Stomach smooth muscle (tissue), 2 donors: ENCODE measurements at regions not wholly inside any gene's neighbourhood (a gene's known extent, or its start where the extent isn't known, plus 50 kb on each side); places are given as distances from the start of the nearest gene placed in this dataset.

Experiments
- H3K27ac ChIP-seq: one replicate; pipeline ENCODE4 v1.7.0; 2013; ENCODE audit warnings: mild to moderate bottlenecking, low read length, inconsistent platforms
- H3K27me3 ChIP-seq, 2 donors: one replicate each; pipeline ENCODE4 v1.7.0; 2013; ENCODE audit warnings: low read length in 2 of 2; ENCODE audit not compliant: insufficient read depth in 2 of 2, control insufficient read depth in 1 of 2
- H3K36me3 ChIP-seq, 2 donors: one replicate each; pipeline ENCODE4 v1.7.0; 2013; ENCODE audit warnings: low read length in 2 of 2; ENCODE audit not compliant: control insufficient read depth in 2 of 2, insufficient read depth in 2 of 2
- H3K4me1 ChIP-seq: one replicate; pipeline ENCODE4 v1.7.0; 2013; ENCODE audit warnings: low read length; ENCODE audit not compliant: control insufficient read depth, insufficient read depth
- H3K4me3 ChIP-seq, 2 donors: one replicate each; pipeline ENCODE4 v1.7.0; 2013; ENCODE audit warnings: low read length in 2 of 2
- H3K9ac ChIP-seq, 2 donors: one replicate each; pipeline ENCODE4 v1.7.0; 2013; ENCODE audit warnings: low read length in 2 of 2, mild to moderate bottlenecking in 1 of 2
- H3K9me3 ChIP-seq, 2 donors: one replicate each; pipeline ENCODE4 v1.7.0; 2013; ENCODE audit warnings: low read length in 2 of 2; ENCODE audit not compliant: control insufficient read depth in 2 of 2
- donor health status: healthy.
- donor health status: Pancreatic carcinoma.

GRCh38 chr2:161076936-161077335 lies 83.3 kb upstream of the TANK start:
- Histone ChIP-seq H3K36me3 (no peaks in the 10 kb centered on the region), H3K27ac (no peak overlapping the region), H3K9ac (no peak overlapping the region), H3K4me3 (no peak overlapping the region), H3K9me3 (peaks cover 0 to 2% of the 10 kb centered on the region in 2 donors), H3K4me1 (no peaks in the 10 kb centered on the region), H3K27me3 (no peaks in the 10 kb centered on the region)

- Histone ChIP-seq H3K4me1 (no peaks in the 10 kb centered on the region), H3K4me3 (no peak overlapping the region), H3K27ac (no peak overlapping the region), H3K9ac (no peak overlapping the region), H3K27me3 (no peaks in the 10 kb centered on the region), H3K36me3 (no peaks in the 10 kb centered on the region), H3K9me3 (peaks cover 0 to 2% of the 10 kb centered on the region in 2 donors)
Observed at GRCh38 chr2:161077367-161078210, 82.6 kb upstream of the TANK start.

DNA sequence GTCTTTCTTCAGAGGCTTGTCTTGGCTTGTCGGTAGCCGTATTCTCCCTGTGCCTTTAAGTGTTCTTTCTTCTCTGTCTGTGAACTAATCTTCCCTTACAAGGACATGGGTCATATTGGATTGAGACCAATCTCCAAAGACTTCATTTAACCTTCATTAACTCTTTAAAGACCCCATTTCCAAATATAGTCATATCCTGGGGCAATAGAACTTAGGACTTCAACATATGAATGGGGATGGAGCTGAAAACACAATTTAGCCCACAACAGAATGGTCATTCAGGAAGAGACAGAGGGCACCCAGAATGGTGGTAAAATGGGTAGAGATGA lies 82.1 kb upstream of the TANK start:
- H3K9me3 ChIP-seq: peaks cover 0 to 2% of the 10 kb centered on the region in 2 donors
- H3K4me1 ChIP-seq: no peaks in the 10 kb centered on the region
- H3K9ac ChIP-seq: no peak overlapping the region
- H3K27me3 ChIP-seq: no peaks in the 10 kb centered on the region
- H3K36me3 ChIP-seq: no peaks in the 10 kb centered on the region
- H3K4me3 ChIP-seq: no peak overlapping the region
- H3K27ac ChIP-seq: no peak overlapping the region

GRCh38 chr2:161085149-161085548 lies 75.1 kb upstream of the TANK start:
- Histone ChIP-seq H3K4me3 (no peak overlapping the region), H3K27me3 (no peaks in the 10 kb centered on the region), H3K27ac (no peak overlapping the region), H3K9me3 (no peaks in the 10 kb centered on the region), H3K36me3 (no peaks in the 10 kb centered on the region), H3K4me1 (no peaks in the 10 kb centered on the region), H3K9ac (no peak overlapping the region)

GRCh38 chr2:161088658-161089350 lies 71.4 kb upstream of the TANK start:
- Histone ChIP-seq H3K27ac (no peak overlapping the region), H3K4me1 (no peaks in the 10 kb centered on the region), H3K9me3 (no peaks in the 10 kb centered on the region), H3K27me3 (no peaks in the 10 kb centered on the region), H3K36me3 (no peaks in the 10 kb centered on the region), H3K4me3 (no peak overlapping the region), H3K9ac (no peak overlapping the region)

DNA sequence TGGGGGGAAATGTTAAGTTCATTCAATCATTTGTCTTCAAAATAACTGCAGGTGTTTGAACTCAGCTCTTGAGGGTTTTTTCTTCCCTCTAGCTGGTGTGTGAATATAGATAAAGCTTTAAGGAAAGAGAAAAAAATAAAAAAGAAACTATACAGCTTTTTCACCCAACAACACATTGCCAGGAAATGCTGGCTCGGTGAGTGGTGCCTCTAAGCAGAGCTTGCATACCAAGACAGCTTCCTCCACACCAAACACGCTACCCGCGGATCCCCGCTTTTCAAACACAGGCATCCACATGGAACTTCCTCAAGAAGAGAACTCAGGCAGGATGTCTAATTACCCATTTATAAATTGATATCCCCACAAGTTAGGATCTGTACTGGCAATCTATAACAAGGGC lies 69.8 kb upstream of the TANK start:
- no peak overlapping the region for H3K27ac ChIP-seq
- no peaks in the 10 kb centered on the region for H3K4me1 ChIP-seq
- H3K4me3 ChIP-seq: no peak overlapping the region
- no peaks in the 10 kb centered on the region for H3K9me3 ChIP-seq
- H3K36me3 ChIP-seq: no peaks in the 10 kb centered on the region
- H3K27me3 ChIP-seq: no peaks in the 10 kb centered on the region
- H3K9ac ChIP-seq: no peak overlapping the region

- Histone ChIP-seq H3K4me3 (no peak overlapping the region), H3K9ac (no peak overlapping the region), H3K36me3 (no peaks in the 10 kb centered on the region), H3K4me1 (no peaks in the 10 kb centered on the region), H3K9me3 (no peaks in the 10 kb centered on the region), H3K27ac (no peak overlapping the region), H3K27me3 (no peaks in the 10 kb centered on the region)
Observed at GRCh38 chr2:161095314-161095713, 64.9 kb upstream of the TANK start.

DNA sequence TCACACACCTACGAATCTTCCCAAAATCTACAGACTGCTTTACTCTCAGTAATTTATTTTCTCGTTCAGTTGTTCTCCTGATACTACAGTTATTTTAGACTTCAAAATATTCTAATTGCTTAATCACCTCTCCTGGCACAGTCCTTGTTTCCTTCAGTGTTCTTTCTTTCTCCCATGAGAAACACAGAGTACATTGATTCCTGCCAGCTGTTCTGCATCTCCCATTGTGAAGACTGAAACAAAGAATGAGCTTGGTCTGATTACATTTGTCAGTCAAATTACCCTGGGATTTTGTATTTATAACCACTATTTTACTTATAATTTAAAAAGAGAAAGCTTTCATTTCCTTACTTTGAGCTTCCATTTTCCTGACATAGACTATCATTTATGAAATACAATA lies 63.9 kb upstream of the TANK start:
- no peaks in the 10 kb centered on the region for H3K36me3 ChIP-seq
- H3K27ac ChIP-seq: no peak overlapping the region
- H3K9ac ChIP-seq: no peak overlapping the region
- no peaks in the 10 kb centered on the region for H3K9me3 ChIP-seq
- H3K4me1 ChIP-seq: no peaks in the 10 kb centered on the region
- H3K27me3 ChIP-seq: no peaks in the 10 kb centered on the region
- H3K4me3 ChIP-seq: no peak overlapping the region

GRCh38 chr2:161097157-161097556 lies 63.1 kb upstream of the TANK start:
- Histone ChIP-seq H3K4me1 (no peaks in the 10 kb centered on the region), H3K9me3 (no peaks in the 10 kb centered on the region), H3K4me3 (no peak overlapping the region), H3K27me3 (no peaks in the 10 kb centered on the region), H3K27ac (no peak overlapping the region), H3K9ac (no peak overlapping the region), H3K36me3 (no peaks in the 10 kb centered on the region)

DNA sequence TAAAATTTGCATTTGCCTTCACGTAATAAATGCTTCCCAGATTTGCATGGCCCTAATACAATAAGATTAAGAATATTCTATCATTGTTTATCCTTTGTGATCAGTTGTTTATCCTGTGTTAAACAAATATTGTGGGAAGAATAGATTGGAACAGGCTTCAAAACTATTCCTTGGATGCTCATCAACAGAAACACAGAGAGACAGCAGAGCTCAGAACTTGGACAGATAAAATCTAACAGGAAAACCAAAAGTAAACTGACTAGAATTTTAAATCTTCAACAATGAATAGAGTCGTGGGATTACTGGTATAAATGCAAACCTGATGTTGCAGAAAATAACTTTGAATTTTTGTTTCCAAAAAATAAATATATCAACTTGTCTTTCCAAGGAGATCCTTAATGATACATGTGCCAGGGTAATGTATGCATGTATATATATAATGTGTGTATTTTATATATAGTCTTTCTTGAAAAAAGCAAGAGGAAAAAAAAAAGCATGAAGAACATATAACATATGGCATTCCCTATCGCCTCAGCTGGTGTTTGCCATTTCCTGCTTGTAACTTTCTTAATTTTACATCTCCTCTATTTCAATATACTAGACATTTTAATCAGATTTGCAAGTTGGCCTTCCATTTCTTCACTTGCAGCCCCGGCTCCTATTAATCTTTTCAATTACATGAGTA lies 59.9 kb upstream of the TANK start:
- Histone ChIP-seq H3K4me1 (no peaks in the 10 kb centered on the region), H3K4me3 (no peak overlapping the region), H3K27me3 (no peaks in the 10 kb centered on the region), H3K9ac (no peak overlapping the region), H3K9me3 (no peaks in the 10 kb centered on the region), H3K36me3 (no peaks in the 10 kb centered on the region), H3K27ac (no peak overlapping the region)

DNA sequence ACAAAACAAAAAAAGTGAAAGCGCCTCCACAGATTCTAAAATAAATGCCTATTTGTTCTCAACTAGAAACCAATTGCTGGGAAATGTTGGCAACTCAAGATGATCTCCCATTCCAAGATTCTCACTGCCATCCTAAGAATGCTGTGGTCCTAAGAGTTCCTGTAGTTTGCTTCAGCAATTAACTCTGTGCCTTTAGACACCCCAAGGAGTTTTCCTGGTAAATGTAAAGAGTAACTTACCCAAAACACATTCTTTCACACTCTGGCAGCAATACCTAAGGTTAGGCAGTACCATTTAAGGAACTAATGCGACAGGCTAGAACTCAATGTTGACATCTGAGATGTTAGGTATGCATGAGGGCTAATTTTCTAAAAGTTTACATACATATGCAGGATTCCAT lies 58.8 kb upstream of the TANK start:
- Histone ChIP-seq H3K27ac (no peak overlapping the region), H3K27me3 (no peaks in the 10 kb centered on the region), H3K4me3 (no peak overlapping the region), H3K4me1 (no peaks in the 10 kb centered on the region), H3K36me3 (no peaks in the 10 kb centered on the region), H3K9me3 (no peaks in the 10 kb centered on the region), H3K9ac (no peak overlapping the region)
